ENCODE measurements at regions not wholly inside any gene's neighbourhood (a gene's known extent, or its start where the extent isn't known, plus 50 kb on each side); places are given as distances from the start of the nearest gene placed in this dataset.
"Not testable (repeated sequence)": the region's sequence is repeated elsewhere in the genome, so short reads cannot be mapped to it uniquely, and the experiment has no call there.

DNA sequence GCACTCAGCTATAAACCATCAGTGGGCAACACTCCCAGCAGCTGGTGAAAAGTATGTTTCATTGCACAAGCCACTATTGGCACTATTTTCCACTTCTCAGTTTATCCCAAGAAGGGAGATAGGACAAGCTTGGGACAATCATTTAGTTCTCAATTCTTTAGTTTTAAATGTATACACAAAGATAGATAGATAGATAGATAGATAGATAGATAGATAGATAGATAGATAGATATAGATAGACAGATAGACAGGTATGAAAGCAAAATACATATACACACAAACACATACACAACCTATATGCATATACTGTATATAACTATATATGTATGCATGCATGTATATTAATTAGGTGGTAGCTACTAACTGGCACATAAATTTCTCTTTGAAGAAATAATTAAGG lies 411.6 kb upstream of the KCND2 start:
- Mint-ChIP-seq H3K9me3 (peaks cover 16% of the 10 kb centered on the region), H3K27me3 (ENCODE audit: low read depth) (no peaks in the 10 kb centered on the region), H3K36me3 (ENCODE audit: insufficient read depth) (no peaks in the 10 kb centered on the region), H3K4me1 (ENCODE audit: low read depth) (no peaks in the 10 kb centered on the region), H3K4me3 (no peak overlapping the region)
- no peak for ATAC-seq
- DNase-seq = no peak

DNA sequence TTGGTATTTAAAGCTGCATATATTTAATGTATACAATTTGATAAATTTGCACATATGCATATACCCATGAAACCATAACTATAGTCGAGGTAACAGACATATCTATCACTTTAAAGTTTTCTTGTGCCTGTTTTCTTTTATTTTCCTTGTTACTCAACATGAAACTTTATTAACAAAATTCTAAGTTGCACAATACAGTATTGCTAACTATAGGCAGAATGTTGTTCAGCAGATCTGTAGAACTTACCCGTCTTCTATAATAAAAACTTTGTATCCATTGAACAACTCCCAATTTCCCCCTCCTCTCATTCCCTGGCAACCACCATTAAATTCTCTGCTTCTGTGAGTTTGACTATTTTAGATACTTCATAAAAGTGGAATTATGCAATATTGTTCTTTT lies 404.6 kb upstream of the KCND2 start:
- Mint-ChIP-seq H3K9me3 (peaks cover 12% of the 10 kb centered on the region), H3K4me3 (no peak overlapping the region), H3K27me3 (ENCODE audit: low read depth) (no peaks in the 10 kb centered on the region), H3K4me1 (ENCODE audit: low read depth) (no peaks in the 10 kb centered on the region), H3K36me3 (ENCODE audit: insufficient read depth) (no peaks in the 10 kb centered on the region)
- ATAC-seq = no peak
- no peak for DNase-seq

DNA sequence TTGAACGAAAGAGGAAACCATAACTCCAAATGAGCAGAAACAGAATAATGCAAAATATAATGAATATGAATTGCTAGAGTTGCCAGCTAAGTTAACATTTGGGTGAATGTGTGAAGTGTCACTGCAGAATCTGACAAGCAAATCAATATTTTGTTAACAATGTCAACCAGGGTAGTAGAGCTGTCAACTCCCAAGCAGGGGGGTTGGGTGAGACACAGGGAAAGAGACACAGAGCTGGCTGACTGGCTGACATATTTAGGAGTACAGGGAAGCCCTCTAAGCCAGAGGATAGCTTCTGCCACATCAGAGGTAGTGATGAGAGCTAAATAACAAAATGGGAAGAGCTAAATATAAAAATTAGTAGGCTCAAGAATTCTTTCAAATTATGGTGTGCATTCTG lies 393.1 kb upstream of the KCND2 start:
- Mint-ChIP-seq H3K36me3 (ENCODE audit: insufficient read depth) (no peaks in the 10 kb centered on the region), H3K9me3 (peaks cover 21% of the 10 kb centered on the region), H3K4me1 (ENCODE audit: low read depth) (no peaks in the 10 kb centered on the region), H3K27me3 (ENCODE audit: low read depth) (no peaks in the 10 kb centered on the region), H3K4me3 (no peak overlapping the region)
- no peak for ATAC-seq
- DNase-seq = no peak

DNA sequence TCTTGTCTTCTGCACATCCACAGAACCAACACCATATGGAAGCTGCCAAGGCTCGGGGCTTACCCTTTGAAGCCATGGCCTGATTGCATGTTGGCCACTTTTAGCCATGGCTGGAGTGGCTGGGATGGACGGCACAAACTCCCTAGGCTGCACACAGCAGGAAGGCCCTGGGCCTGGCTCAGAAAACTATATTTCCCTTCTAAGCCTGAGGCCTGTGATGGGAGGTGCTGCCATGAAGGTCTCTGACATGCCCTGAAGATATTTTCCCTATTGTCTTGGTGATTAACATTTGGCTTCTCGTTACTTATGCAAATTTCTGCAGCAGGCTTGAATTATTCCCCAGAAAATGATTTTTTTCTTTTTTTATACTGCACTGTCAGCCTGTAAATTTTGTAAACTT lies 387.0 kb upstream of the KCND2 start:
- Mint-ChIP-seq H3K27me3 (ENCODE audit: low read depth) (no peaks in the 10 kb centered on the region), H3K36me3 (ENCODE audit: insufficient read depth) (no peaks in the 10 kb centered on the region), H3K9me3 (peaks cover 16% of the 10 kb centered on the region), H3K4me3 (no peak overlapping the region), H3K4me1 (ENCODE audit: low read depth) (no peaks in the 10 kb centered on the region)
- no peak for ATAC-seq
- no peak for DNase-seq

DNA sequence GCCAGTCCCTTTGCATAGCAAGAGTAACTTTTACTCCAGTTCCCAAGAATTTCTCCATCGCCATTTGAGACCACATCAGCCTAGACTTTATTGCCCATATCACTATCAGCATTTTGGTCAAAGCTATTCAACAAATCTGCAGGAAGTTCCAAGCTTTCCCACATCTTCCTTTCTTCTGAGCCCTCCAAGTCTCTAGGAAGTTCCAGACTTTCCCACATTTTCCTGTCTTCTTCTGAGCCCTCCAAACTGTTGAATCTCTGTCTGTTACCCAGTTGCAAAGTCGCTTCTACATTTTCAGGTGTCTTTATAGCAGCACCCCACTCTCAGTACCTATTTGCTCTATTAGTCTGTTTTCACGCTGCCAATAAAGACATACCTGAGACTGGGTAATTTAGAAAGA lies 386.4 kb upstream of the KCND2 start:
- ATAC-seq; H3K4me1 Mint-ChIP-seq (ENCODE audit: low read depth); DNase-seq; H3K36me3 Mint-ChIP-seq (ENCODE audit: insufficient read depth); H3K27me3 Mint-ChIP-seq (ENCODE audit: low read depth); H3K4me3 Mint-ChIP-seq: not testable (repeated sequence)
- H3K9me3 Mint-ChIP-seq = peaks cover 16% of the 10 kb centered on the region

DNA sequence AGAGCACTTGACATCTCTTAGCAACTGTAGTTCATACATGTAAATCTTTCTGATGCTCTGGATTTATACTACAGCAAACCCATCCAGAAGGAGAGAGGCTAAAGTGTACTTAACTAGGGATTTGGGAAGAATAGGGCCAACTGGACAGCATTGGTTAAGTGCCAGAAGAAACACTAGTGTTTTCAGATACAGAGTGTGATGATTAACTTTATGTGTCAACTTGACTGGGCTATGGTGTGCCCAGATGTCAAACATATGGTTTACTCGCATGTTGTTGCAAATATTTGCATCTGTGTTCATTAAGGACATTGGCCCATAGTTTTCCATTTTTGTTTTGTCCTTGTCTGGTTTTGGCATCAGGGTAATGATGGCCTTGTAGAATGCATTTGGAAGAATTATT lies 384.7 kb upstream of the KCND2 start:
- no peaks in the 10 kb centered on the region for H3K27me3 Mint-ChIP-seq (ENCODE audit: low read depth)
- H3K4me1 Mint-ChIP-seq (ENCODE audit: low read depth) = no peaks in the 10 kb centered on the region
- DNase-seq (no peak), ATAC-seq (no peak)
- H3K4me3 Mint-ChIP-seq = no peak overlapping the region
- H3K9me3 Mint-ChIP-seq = peaks cover 20% of the 10 kb centered on the region
- H3K36me3 Mint-ChIP-seq (ENCODE audit: insufficient read depth) = no peaks in the 10 kb centered on the region

DNA sequence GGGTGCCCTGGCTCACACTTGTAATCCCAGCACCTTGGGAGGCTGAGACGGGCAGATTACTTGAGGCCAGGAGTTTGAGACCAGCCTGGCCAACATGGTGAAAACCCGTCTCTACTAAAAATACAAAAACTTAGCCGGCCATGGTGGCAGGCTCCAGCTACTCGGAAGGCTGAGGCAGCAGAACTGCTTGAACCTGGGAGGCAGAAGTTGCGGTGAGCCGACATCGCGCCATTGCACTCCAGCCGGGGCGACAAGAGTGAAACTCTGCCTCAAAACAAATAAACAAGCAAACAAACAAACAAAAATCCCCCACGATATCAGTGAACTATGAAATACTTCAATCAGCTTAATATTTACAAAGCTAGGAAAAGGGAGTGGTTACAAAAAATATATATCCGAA lies 382.3 kb upstream of the KCND2 start:
- H3K9me3 Mint-ChIP-seq = peaks cover 15% of the 10 kb centered on the region
- DNase-seq = no peak
- H3K36me3 Mint-ChIP-seq (ENCODE audit: insufficient read depth) = no peaks in the 10 kb centered on the region
- H3K4me1 Mint-ChIP-seq (ENCODE audit: low read depth) = no peaks in the 10 kb centered on the region
- ATAC-seq = no peak
- no peaks in the 10 kb centered on the region for H3K27me3 Mint-ChIP-seq (ENCODE audit: low read depth)
- no peak overlapping the region for H3K4me3 Mint-ChIP-seq

DNA sequence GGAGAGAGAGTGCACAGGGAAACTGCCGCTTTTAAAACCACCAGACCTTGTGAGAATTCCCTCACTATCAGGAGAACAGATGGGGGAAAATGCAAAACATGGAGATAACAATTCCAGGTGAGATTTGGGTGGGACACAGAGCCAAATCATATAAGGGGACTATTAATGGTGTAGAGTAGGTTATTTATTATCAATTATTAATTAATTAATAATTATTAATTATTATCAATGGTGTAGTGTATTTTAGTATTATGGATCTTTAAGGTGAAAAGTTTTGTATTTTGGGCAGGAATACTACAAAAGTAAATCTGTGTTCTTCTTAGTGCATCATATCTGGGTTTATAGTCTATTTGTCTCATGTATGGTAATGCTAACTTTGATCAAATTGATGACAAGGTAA lies 377.7 kb upstream of the KCND2 start:
- no peak for ATAC-seq
- Mint-ChIP-seq H3K4me3 (no peak overlapping the region), H3K36me3 (ENCODE audit: insufficient read depth) (no peaks in the 10 kb centered on the region), H3K27me3 (ENCODE audit: low read depth) (no peaks in the 10 kb centered on the region), H3K4me1 (ENCODE audit: low read depth) (no peaks in the 10 kb centered on the region), H3K9me3 (peaks cover 25% of the 10 kb centered on the region)
- no peak for DNase-seq

DNA sequence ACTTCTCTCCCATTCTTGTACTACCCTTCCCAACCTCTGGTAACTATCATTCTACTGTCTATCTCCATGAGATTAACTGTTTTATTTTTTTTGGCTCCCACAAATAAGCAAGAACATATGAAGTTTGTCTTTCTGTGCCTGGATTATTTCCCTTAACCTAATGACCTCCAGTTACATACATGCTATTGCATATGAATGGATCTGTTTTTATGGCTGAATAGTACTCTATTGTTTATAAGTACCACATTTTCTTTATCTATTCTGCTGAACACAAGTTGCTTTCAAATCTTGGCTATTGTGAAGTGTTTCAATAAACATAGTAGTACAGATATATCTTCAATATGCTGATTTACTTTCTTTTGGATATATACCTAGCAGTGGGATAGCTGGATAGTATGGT lies 376.6 kb upstream of the KCND2 start:
- peaks cover 22% of the 10 kb centered on the region for H3K9me3 Mint-ChIP-seq
- ATAC-seq (no peak), DNase-seq (no peak)
- H3K36me3 Mint-ChIP-seq (ENCODE audit: insufficient read depth) = no peaks in the 10 kb centered on the region
- no peaks in the 10 kb centered on the region for H3K4me1 Mint-ChIP-seq (ENCODE audit: low read depth)
- no peaks in the 10 kb centered on the region for H3K27me3 Mint-ChIP-seq (ENCODE audit: low read depth)
- no peak overlapping the region for H3K4me3 Mint-ChIP-seq

DNA sequence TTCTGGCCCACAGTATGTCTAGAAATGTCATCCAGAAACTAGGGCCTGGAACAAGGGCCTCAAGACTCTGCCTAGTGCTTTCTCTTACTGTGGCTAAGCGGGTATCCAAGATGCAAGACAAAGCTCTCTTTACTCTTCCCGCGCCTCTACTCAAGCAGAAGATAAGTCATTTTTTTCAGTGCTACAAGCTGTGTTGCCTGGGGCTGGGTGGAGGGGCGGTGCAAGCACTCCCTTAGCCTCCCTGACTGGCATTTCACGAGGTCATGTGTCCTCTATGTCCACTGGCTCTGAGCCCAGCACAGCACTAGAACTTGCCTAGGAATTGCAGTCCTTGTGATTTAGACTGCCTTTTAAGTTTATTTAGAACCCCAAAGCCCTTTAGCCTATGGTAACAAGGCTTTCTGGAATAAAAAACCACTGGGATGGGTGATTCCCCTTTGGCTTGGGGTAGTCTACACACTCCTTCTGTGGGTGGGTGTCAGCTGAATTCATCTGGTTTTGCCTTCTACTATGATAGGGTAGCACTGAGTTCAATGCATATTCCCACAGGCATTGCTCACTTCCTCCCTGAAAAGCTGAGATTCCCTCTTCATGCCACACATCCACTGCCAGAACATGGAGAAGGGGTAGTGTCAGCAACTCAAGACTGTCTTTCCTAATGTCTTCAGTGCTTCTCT lies 371.8 kb upstream of the KCND2 start:
- Mint-ChIP-seq H3K4me1 (ENCODE audit: low read depth) (no peaks in the 10 kb centered on the region), H3K27me3 (ENCODE audit: low read depth) (no peaks in the 10 kb centered on the region), H3K9me3 (peaks cover 18% of the 10 kb centered on the region), H3K36me3 (ENCODE audit: insufficient read depth) (no peaks in the 10 kb centered on the region), H3K4me3 (no peak overlapping the region)
- ATAC-seq = no peak
- no peak for DNase-seq

DNA sequence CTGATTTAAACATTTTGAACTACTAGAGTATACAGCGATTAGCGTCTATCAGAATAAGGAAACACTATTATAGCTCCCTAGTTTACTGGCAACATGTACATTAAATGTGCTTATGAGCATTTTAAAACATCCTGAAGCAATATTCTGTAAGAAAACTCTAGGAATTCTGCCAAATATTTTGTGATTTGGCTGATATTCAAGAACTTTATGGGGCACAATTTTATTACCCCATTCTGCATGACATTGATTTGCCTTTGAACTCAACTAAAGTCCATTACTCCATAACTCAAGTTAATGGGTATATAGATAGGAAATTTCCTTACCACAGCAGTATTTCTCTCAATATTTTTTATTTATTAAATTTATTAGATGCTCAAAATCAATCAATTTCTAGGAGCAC lies 369.9 kb upstream of the KCND2 start:
- DNase-seq (no peak), ATAC-seq (no peak)
- no peaks in the 10 kb centered on the region for H3K36me3 Mint-ChIP-seq (ENCODE audit: insufficient read depth)
- no peaks in the 10 kb centered on the region for H3K27me3 Mint-ChIP-seq (ENCODE audit: low read depth)
- no peaks in the 10 kb centered on the region for H3K4me1 Mint-ChIP-seq (ENCODE audit: low read depth)
- peaks cover 17% of the 10 kb centered on the region for H3K9me3 Mint-ChIP-seq
- no peak overlapping the region for H3K4me3 Mint-ChIP-seq

DNA sequence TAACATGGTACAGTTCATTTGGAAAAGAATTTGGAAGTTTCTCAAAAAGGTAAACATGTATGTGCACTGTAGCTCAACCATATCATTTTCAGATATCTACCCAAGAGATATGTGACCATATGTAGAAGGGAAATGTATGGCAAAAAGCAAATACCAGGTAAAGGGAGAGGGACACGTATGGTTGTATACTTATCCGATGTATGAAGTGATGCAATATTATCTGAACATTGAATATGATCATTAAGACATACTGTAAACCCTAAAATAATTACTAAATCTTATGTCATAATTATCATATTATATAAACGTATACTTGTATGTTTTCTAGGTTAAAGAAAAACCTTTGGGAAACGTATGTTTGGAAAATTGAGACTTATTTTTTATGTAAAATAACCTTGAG lies 367.5 kb upstream of the KCND2 start:
- H3K27me3 Mint-ChIP-seq (ENCODE audit: low read depth) = no peaks in the 10 kb centered on the region
- ATAC-seq = no peak
- no peak for DNase-seq
- no peak overlapping the region for H3K4me3 Mint-ChIP-seq
- no peaks in the 10 kb centered on the region for H3K36me3 Mint-ChIP-seq (ENCODE audit: insufficient read depth)
- H3K4me1 Mint-ChIP-seq (ENCODE audit: low read depth) = no peaks in the 10 kb centered on the region
- H3K9me3 Mint-ChIP-seq = peaks cover 12% of the 10 kb centered on the region

DNA sequence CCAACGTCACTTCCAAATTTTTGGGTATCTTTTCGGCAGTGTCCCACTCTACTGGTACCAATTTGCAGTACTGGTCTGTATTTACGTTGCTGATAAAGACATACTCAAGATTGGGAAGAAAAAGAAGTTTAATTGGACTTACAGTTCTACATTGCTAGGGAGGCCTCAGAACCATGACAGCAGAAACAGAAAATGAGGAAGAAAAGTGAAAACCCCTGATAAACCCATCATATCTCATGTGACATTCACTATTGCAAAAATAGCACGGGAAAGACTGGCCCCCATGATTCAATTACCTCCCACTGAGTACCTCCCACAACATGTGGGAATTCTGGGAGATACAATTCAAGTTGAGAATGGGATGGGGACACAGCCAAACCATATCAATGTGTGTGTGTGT lies 364.0 kb upstream of the KCND2 start:
- H3K4me3 Mint-ChIP-seq = no peak overlapping the region
- no peaks in the 10 kb centered on the region for H3K36me3 Mint-ChIP-seq (ENCODE audit: insufficient read depth)
- ATAC-seq (no peak), DNase-seq (no peak)
- H3K4me1 Mint-ChIP-seq (ENCODE audit: low read depth) = no peaks in the 10 kb centered on the region
- H3K9me3 Mint-ChIP-seq = peaks cover 10% of the 10 kb centered on the region
- H3K27me3 Mint-ChIP-seq (ENCODE audit: low read depth) = no peaks in the 10 kb centered on the region

DNA sequence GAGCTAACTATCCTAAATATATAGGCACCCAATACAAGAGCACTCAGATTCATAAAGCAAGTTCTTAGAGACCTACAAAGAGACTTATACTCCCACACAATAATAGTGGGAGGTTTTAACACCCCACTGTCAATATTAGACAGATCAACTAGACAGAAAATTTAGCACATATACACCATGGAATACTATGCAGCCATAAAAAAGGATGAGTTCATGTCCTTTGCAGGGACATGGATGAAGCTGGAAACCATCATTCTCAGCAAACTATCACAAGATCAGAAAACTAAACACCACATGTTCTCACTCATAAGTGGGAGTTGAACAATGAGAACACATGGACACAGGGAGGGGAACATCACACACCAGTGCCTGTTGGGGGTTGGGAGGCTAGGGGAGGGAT lies 358.9 kb upstream of the KCND2 start:
- not testable (repeated sequence) for DNase-seq; ATAC-seq; H3K4me3 Mint-ChIP-seq; H3K4me1 Mint-ChIP-seq (ENCODE audit: low read depth); H3K36me3 Mint-ChIP-seq (ENCODE audit: insufficient read depth); H3K27me3 Mint-ChIP-seq (ENCODE audit: low read depth)
- peaks cover 20% of the 10 kb centered on the region for H3K9me3 Mint-ChIP-seq

DNA sequence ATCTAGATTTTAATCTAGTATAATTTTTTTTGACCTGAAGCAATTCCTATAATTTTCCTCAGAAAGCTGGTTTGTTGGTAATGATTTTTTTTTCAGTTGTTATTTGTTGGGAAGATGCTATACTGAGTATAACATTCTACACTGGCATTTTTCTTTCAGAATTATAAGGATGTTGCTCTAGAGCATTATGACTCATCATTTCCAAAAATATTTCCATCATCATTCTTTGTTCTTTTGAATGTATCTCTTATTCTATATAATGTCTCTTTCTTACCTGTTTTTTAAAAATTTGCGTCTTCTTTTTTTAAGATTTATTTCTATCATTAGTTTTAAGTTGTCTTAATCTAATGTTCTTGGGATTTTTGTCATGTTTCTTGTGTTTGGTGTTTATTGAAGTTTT lies 356.5 kb upstream of the KCND2 start:
- Mint-ChIP-seq H3K9me3 (peaks cover 19% of the 10 kb centered on the region), H3K36me3 (ENCODE audit: insufficient read depth) (no peaks in the 10 kb centered on the region), H3K4me3 (no peak overlapping the region), H3K4me1 (ENCODE audit: low read depth) (no peaks in the 10 kb centered on the region), H3K27me3 (ENCODE audit: low read depth) (no peaks in the 10 kb centered on the region)
- DNase-seq = no peak
- no peak for ATAC-seq

DNA sequence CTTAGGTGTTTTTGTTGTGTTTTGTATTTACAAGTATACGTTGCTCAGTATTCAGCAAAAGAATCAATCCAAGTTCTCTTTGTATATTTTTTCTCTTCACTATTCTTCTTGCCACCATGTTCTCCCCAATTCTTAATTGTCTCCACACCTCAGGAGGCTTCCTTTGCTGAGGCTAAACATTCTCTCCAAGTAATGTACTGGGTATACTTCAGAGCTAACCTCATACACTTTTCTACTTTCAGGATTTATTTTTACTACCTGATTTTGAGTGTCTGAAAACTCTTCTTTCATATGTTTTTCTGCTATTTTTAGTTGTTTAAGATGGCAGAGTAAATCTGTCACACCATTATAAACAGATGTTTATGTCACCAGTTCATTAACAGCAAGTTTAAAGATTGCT lies 354.8 kb upstream of the KCND2 start:
- no peak for ATAC-seq
- H3K4me1 Mint-ChIP-seq (ENCODE audit: low read depth) = no peaks in the 10 kb centered on the region

More for the DNA sequence above, 354.8 kb upstream of the KCND2 start:
- DNase-seq = no peak
- no peaks in the 10 kb centered on the region for H3K27me3 Mint-ChIP-seq (ENCODE audit: low read depth)
- peaks cover 19% of the 10 kb centered on the region for H3K9me3 Mint-ChIP-seq
- H3K4me3 Mint-ChIP-seq = no peak overlapping the region
- H3K36me3 Mint-ChIP-seq (ENCODE audit: insufficient read depth) = no peaks in the 10 kb centered on the region
